Lung (tissue), 11 donors: ENCODE measurements at regions not wholly inside any gene's neighbourhood (a gene's known extent, or its start where the extent isn't known, plus 50 kb on each side); places are given as distances from the start of the nearest gene placed in this dataset.
A peak's percentile ranks its signal among the peaks of the same experiment; 100 is the strongest.

Source experiments
- ATAC-seq: fragments of 200-7000 bp; cut with Tn5 transposase; one replicate; pipeline ENCODE4 v1.9.1; 2020; ENCODE audit warnings: moderate number of reproducible peaks; ENCODE audit not compliant: insufficient read depth, low FRiP score
- DNase-seq, 3 donors: peaks; one replicate each; pipeline ENCODE4 v3.0.0-alpha.2; 2013 to 2017
- H3K27ac ChIP-seq, 2 donors: one replicate each; pipeline ENCODE4 v1.5.1; 2013; ENCODE audit warnings: mild to moderate bottlenecking in 2 of 2, moderate library complexity in 2 of 2, control low read depth in 1 of 2, inconsistent platforms in 1 of 2, low read depth in 1 of 2, low read length in 1 of 2
- H3K27me3 ChIP-seq, 3 donors: one replicate each; pipeline ENCODE4 v1.5.1; 2013; ENCODE audit warnings: low read length in 2 of 3; ENCODE audit not compliant: control insufficient read depth in 3 of 3, insufficient read depth in 3 of 3
- H3K36me3 ChIP-seq, 4 donors: one replicate each; pipeline ENCODE4 v1.5.1; 2013; ENCODE audit warnings: low read length in 4 of 4, mild to moderate bottlenecking in 1 of 4, moderate library complexity in 1 of 4; ENCODE audit not compliant: control insufficient read depth in 4 of 4, insufficient read depth in 4 of 4
- H3K4me1 ChIP-seq, 5 donors: one replicate each; pipeline ENCODE4 v1.5.1; 2013; ENCODE audit warnings: low read length in 5 of 5, mild to moderate bottlenecking in 2 of 5, moderate library complexity in 1 of 5; ENCODE audit not compliant: control insufficient read depth in 5 of 5, insufficient read depth in 5 of 5
- H3K4me3 ChIP-seq: one replicate; pipeline ENCODE4 v1.5.1; 2013; ENCODE audit warnings: mild to moderate bottlenecking, control low read depth, moderate library complexity
- H3K9ac ChIP-seq, 2 donors: one replicate each; pipeline ENCODE4 v1.5.1; 2013; ENCODE audit warnings: low read length in 2 of 2, control low read depth in 1 of 2; ENCODE audit not compliant: insufficient read depth in 1 of 2
- H3K9me3 ChIP-seq, 4 donors: one replicate each; pipeline ENCODE4 v1.5.1; 2013; ENCODE audit warnings: low read length in 3 of 4, mild to moderate bottlenecking in 1 of 4, moderate library complexity in 1 of 4; ENCODE audit not compliant: control insufficient read depth in 4 of 4, insufficient read depth in 3 of 4
- WGBS, 2 donors: extraction: QIAGEN DNeasy Blood & Tissue Kit; methylation state at CpG; one replicate each; pipeline ENCODE4 v1.1.7; 2013; 5-methylcytosine and 5-hydroxymethylcytosine counted together
- TF ChIP-seq, protein P1 (sequence below): IDR thresholded peaks from 2 replicates; pipeline ENCODE4 v1.5.1; 2012; ENCODE audit warnings: mild to moderate bottlenecking; ENCODE audit errors: control extremely low read depth, extremely low read depth
- donor health status: control.
- donor health status: control.
- donor health status: Bipolar disorder and iron deficiency.
- donor health status: healthy.
- donor health status: DM: yes; HTN: yes; CAD: no.

DNA sequence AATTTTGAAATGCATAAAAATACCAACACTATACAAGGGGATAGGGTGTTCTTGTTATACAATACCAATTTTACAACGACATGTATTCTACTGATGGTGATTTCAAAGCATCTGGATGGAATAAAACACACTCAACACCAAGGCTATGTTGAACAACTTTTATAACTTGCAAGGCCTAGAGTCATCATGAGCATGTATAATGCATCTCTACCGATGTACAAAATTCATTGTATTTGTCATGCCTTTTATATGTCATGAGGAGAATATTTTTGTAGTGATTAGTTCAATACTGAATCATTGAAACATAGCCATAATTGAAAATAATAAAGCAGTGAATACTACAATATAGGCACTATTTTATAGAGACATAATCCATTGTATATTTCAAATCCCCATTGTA is 160.2 kb downstream of the ETV1 start:
- 87 to 92% methylated on average over 2 of the region's 2 CpGs for WGBS, 2 donors

DNA sequence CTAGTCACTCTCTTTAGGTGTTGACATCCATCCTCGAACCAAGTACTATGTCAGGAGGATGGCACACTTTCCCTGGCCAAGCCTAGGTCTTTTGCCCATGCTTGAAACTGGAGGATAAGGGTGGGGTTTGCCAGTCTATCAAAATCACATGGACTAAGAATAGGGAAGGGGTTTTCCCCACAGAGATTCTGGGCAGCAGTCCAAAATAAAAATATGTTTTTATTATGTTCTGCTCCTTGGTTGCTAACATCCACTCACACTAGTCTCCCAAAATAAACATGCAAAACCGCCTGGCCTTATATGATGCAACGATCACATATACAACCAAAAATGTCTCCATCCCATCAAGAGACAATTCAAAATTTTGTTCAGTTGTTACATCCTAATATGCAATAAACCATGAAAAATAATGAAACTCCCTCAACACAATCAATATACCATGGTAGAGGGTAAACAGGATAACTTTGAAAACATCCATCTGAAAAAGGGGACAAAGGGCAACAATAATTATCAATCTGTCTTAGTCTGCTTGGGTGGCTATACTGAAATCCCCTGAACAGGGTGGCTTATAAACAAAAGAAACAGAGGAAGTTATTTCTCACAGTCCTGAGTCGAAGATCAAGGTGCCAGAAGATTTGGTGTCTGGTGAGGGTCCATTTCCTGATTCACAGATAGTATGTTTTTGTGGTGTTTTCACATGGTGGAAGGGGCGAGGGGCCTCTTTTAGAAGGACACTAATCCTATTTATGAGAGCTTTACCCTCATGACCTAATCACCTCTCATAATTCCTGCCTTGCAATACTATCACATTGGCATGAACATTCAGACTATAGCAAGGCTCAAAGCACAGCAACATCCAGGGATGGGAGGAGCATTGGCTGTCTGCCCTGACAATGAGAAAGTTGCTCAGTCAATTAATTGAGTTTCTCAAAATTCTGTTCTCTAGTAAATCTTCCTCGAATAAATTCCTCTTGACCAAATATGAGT is 159.3 kb downstream of the ETV1 start:
- 38 to 49% methylated on average over 6 of the region's 6 CpGs for WGBS, 2 donors
- Histone ChIP-seq H3K4me3 (no peak overlapping the region), H3K27ac (peak overlapping the region in 1 of 2 donors; percentile 31), H3K27me3 (no peaks in the 10 kb centered on the region), H3K9me3 (no peaks in the 10 kb centered on the region), H3K36me3 (no peaks in the 10 kb centered on the region), H3K9ac (no peak overlapping the region), H3K4me1 (peaks cover 0 to 23% (median 12%) of the 10 kb centered on the region in 5 donors)
- DNase-seq (peak; percentile 69 to 96 (median 95)), ATAC-seq (no peak)
- TF ChIP-seq, protein P1, sequence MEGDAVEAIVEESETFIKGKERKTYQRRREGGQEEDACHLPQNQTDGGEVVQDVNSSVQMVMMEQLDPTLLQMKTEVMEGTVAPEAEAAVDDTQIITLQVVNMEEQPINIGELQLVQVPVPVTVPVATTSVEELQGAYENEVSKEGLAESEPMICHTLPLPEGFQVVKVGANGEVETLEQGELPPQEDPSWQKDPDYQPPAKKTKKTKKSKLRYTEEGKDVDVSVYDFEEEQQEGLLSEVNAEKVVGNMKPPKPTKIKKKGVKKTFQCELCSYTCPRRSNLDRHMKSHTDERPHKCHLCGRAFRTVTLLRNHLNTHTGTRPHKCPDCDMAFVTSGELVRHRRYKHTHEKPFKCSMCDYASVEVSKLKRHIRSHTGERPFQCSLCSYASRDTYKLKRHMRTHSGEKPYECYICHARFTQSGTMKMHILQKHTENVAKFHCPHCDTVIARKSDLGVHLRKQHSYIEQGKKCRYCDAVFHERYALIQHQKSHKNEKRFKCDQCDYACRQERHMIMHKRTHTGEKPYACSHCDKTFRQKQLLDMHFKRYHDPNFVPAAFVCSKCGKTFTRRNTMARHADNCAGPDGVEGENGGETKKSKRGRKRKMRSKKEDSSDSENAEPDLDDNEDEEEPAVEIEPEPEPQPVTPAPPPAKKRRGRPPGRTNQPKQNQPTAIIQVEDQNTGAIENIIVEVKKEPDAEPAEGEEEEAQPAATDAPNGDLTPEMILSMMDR, result no peak

More for the DNA sequence above, 160.2 kb downstream of the ETV1 start:
- no peak for DNase-seq
- Histone ChIP-seq H3K9me3 (no peaks in the 10 kb centered on the region), H3K4me1 (peaks cover 0 to 19% (median 8%) of the 10 kb centered on the region in 5 donors), H3K27me3 (no peaks in the 10 kb centered on the region), H3K36me3 (no peaks in the 10 kb centered on the region), H3K27ac (no peak overlapping the region), H3K4me3 (no peak overlapping the region), H3K9ac (no peak overlapping the region)
- no peak for ATAC-seq
- TF ChIP-seq, protein P1, result no peak

DNA sequence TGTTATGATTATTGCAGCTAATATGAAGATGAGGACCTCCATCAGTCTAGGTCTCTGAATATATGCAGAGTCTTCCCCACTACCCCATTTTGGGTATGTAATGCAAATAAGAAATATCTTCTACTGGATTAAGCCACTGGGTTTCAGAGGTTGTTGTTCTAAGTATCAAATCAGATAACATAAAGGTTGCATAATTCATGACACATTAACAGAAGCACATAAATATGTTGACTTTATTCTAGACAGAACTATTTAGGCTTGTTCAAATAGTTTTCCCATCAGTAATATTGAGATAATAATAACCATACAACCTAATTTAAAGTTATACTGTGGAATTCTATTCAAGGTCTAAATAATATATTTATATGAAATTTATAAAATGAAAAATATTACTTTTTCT is 157.1 kb downstream of the ETV1 start:
- ATAC-seq (no peak), DNase-seq (no peak)
- Histone ChIP-seq H3K9ac (no peak overlapping the region), H3K27me3 (no peaks in the 10 kb centered on the region), H3K4me1 (peaks cover 0 to 23% (median 12%) of the 10 kb centered on the region in 5 donors), H3K27ac (no peak overlapping the region), H3K4me3 (no peak overlapping the region), H3K36me3 (no peaks in the 10 kb centered on the region), H3K9me3 (no peaks in the 10 kb centered on the region)
- TF ChIP-seq, protein P1, result no peak
